IMR-90 (cell line): ENCODE measurements at regions not wholly inside any gene's neighbourhood (a gene's known extent, or its start where the extent isn't known, plus 50 kb on each side); places are given as distances from the start of the nearest gene placed in this dataset.

ENCODE experiments used
- ATAC-seq: fragments of 200-7000 bp; cut with Tn5 transposase; 2 replicates; pipeline ENCODE4 v1.9.1; 2020; ENCODE audit warnings: low read depth, mild to moderate bottlenecking, moderate library complexity
- BruUV-seq: library from RNA; stranded (reverse); fragments of 400-500 nt; replicated peaks from 2 replicates; lab custom pipeline; 2021; lab: Mats Ljungman, UMichigan
- CTCF ChIA-PET: fragments of 300-600 bp; formaldehyde crosslinking; extraction: SDS; loops from one replicate; lab custom pipeline; 2021; ENCODE audit warnings: antibody characterized with exemption; lab: Yijun Ruan, JAX
- POLR2A ChIA-PET: fragments of 300-600 bp; sonication (Branson Sonifier 250); formaldehyde crosslinking; loops from one replicate; lab custom pipeline; 2022; ENCODE audit warnings: antibody characterized with exemption; ENCODE audit not compliant: unreplicated experiment; lab: Charles Lee
- DNase-seq: peaks from one replicate; pipeline ENCODE4 v3.0.0; 2013
- H2AFZ ChIP-seq: replicated peaks from 2 replicates; pipeline ENCODE3; 2013; ENCODE audit warnings: low read length, mild to moderate bottlenecking; ENCODE audit not compliant: poor library complexity
- H2AK5ac ChIP-seq: 2 replicates; pipeline ENCODE4 v1.6.1; 2013; ENCODE audit warnings: low read depth, low read length, inconsistent platforms
- H2AK9ac ChIP-seq: replicated peaks from 2 replicates; pipeline ENCODE3; 2013; ENCODE audit warnings: mild to moderate bottlenecking, low read depth, low read length, moderate library complexity; ENCODE audit not compliant: poor library complexity
- H2BK120ac ChIP-seq: 2 replicates; pipeline ENCODE4 v1.6.1; 2013; ENCODE audit warnings: low read depth, low read length, inconsistent platforms
- H2BK15ac ChIP-seq: 3 replicates; pipeline ENCODE4 v1.6.1; 2013; ENCODE audit warnings: low read depth, low read length, inconsistent platforms
- H2BK20ac ChIP-seq: 2 replicates; pipeline ENCODE4 v1.6.1; 2013; ENCODE audit warnings: low read depth, mild to moderate bottlenecking, inconsistent platforms, low read length, moderate library complexity
- H2BK5ac ChIP-seq: 2 replicates; pipeline ENCODE4 v1.6.1; 2013; ENCODE audit warnings: mild to moderate bottlenecking, low read depth, low read length, inconsistent platforms; ENCODE audit not compliant: poor library complexity, severe bottlenecking
- H3K14ac ChIP-seq: replicated peaks from 2 replicates; pipeline ENCODE4 v1.6.1; 2013; ENCODE audit warnings: low read depth, low read length, inconsistent platforms
- H3K18ac ChIP-seq: 2 replicates; pipeline ENCODE4 v1.6.1; 2013; ENCODE audit warnings: low read depth, low read length, control low read depth
- H3K23ac ChIP-seq: 2 replicates; pipeline ENCODE4 v1.6.1; 2013; ENCODE audit warnings: low read depth, low read length, inconsistent platforms
- H3K27ac ChIP-seq: 2 replicates; pipeline ENCODE4 v1.5.1; 2013; ENCODE audit warnings: mild to moderate bottlenecking, control low read depth, low read length; ENCODE audit not compliant: insufficient read depth
- H3K27me3 ChIP-seq: 2 replicates; pipeline ENCODE4 v1.6.1; 2013; ENCODE audit warnings: low read length; ENCODE audit not compliant: control insufficient read depth, insufficient read depth
- H3K36me3 ChIP-seq: 2 replicates; pipeline ENCODE4 v1.6.1; 2013; ENCODE audit warnings: low read length, mixed read lengths; ENCODE audit not compliant: control insufficient read depth, insufficient read depth
- H3K4ac ChIP-seq: 2 replicates; pipeline ENCODE4 v1.6.1; 2013; ENCODE audit warnings: low read depth, low read length, inconsistent platforms
- H3K4me1 ChIP-seq: 2 replicates; pipeline ENCODE4 v1.6.1; 2013; ENCODE audit warnings: low read length, mixed read lengths; ENCODE audit not compliant: control insufficient read depth, insufficient read depth
- H3K4me2 ChIP-seq: 2 replicates; pipeline ENCODE4 v1.6.1; 2013; ENCODE audit warnings: low read depth, mild to moderate bottlenecking, control low read depth, low read length, moderate library complexity
- H3K4me3 ChIP-seq: 2 replicates; pipeline ENCODE4 v1.5.1; 2013; ENCODE audit warnings: low read depth, mild to moderate bottlenecking, control low read depth, low read length, moderate library complexity; ENCODE audit not compliant: insufficient read depth
- H3K56ac ChIP-seq: 2 replicates; pipeline ENCODE4 v1.6.1; 2013; ENCODE audit warnings: low read length, inconsistent platforms; ENCODE audit not compliant: insufficient read depth; ENCODE audit errors: extremely low read depth
- H3K79me1 ChIP-seq, 2 experiments: 2 replicates each; pipeline ENCODE4 v1.6.1; 2013; ENCODE audit warnings: low read length in 2 of 2, inconsistent platforms in 1 of 2, low read depth in 1 of 2
- H3K9ac ChIP-seq: 2 replicates; pipeline ENCODE4 v1.6.1; 2013; ENCODE audit warnings: low read depth, low read length, control low read depth
- H3K9me1 ChIP-seq: 2 replicates; pipeline ENCODE4 v1.6.1; 2013; ENCODE audit warnings: low read length, inconsistent platforms; ENCODE audit not compliant: insufficient read depth
- H3K9me3 ChIP-seq: 2 replicates; pipeline ENCODE4 v1.6.1; 2013; ENCODE audit warnings: low read length; ENCODE audit not compliant: control insufficient read depth, insufficient read depth
- H4K20me1 ChIP-seq: 2 replicates; pipeline ENCODE4 v1.6.1; 2013; ENCODE audit warnings: low read length, inconsistent platforms; ENCODE audit not compliant: insufficient read depth
- H4K5ac ChIP-seq: 2 replicates; pipeline ENCODE4 v1.6.1; 2013; ENCODE audit warnings: mild to moderate bottlenecking, low read depth, low read length, control low read depth
- H4K8ac ChIP-seq, 2 experiments: 2 replicates each; pipeline ENCODE4 v1.6.1; 2013; ENCODE audit warnings: low read depth in 2 of 2, low read length in 2 of 2, control low read depth in 1 of 2, inconsistent platforms in 1 of 2
- H4K91ac ChIP-seq: 2 replicates; pipeline ENCODE4 v1.6.1; 2013; ENCODE audit warnings: low read depth, low read length, inconsistent platforms; ENCODE audit not compliant: insufficient read depth
- BHLHE40 ChIP-seq: fragments of 150-350 bp; IDR thresholded peaks from 2 replicates; pipeline ENCODE4 v1.6.1; 2016; ENCODE audit warnings: mild to moderate bottlenecking, low read depth, low read length
- CEBPB ChIP-seq: IDR thresholded peaks from 2 replicates; pipeline ENCODE4 v1.6.1; 2012; ENCODE audit warnings: low read depth, low read length, improper control_type of control experiment
- CHD1 ChIP-seq: IDR thresholded peaks from 2 replicates; pipeline ENCODE4 v1.6.1; 2012; ENCODE audit warnings: low read depth, low read length, improper control_type of control experiment
- CTCF ChIP-seq: conservative IDR thresholded peaks from 2 replicates; pipeline ENCODE4 v1.5.1; 2012; ENCODE audit warnings: mild to moderate bottlenecking, low read depth, low read length, improper control_type of control experiment
- ELK1 ChIP-seq: fragments of 150-350 bp; IDR thresholded peaks from 2 replicates; pipeline ENCODE4 v1.6.1; 2016; ENCODE audit warnings: low read depth, mild to moderate bottlenecking, low read length, moderate library complexity, borderline replicate concordance
- FOS ChIP-seq: fragments of 150-350 bp; IDR thresholded peaks from 2 replicates; pipeline ENCODE4 v1.6.1; 2016; ENCODE audit warnings: low read depth, low read length
- MAFK ChIP-seq: IDR thresholded peaks from 2 replicates; pipeline ENCODE4 v1.6.1; 2012; ENCODE audit warnings: low read depth, low read length, improper control_type of control experiment
- MAZ ChIP-seq: IDR thresholded peaks from 2 replicates; pipeline ENCODE4 v1.6.1; 2012; ENCODE audit warnings: low read depth, mild to moderate bottlenecking, low read length, improper control_type of control experiment, moderate library complexity, borderline replicate concordance
- MXI1 ChIP-seq: IDR thresholded peaks from 2 replicates; pipeline ENCODE4 v1.6.1; 2012; ENCODE audit warnings: low read depth, mild to moderate bottlenecking, low read length, moderate library complexity, borderline replicate concordance
- NFE2L2 ChIP-seq: fragments of 150-350 bp; IDR thresholded peaks from 2 replicates; pipeline ENCODE4 v1.6.1; 2016; ENCODE audit warnings: low read depth, mild to moderate bottlenecking, low read length
- POLR2A ChIP-seq: IDR thresholded peaks from 2 replicates; pipeline ENCODE4 v1.6.1; 2012; ENCODE audit warnings: mild to moderate bottlenecking, low read depth, low read length
- RAD21 ChIP-seq: IDR thresholded peaks from 2 replicates; pipeline ENCODE4 v1.6.1; 2012; ENCODE audit warnings: low read length, improper control_type of control experiment
- RCOR1 ChIP-seq: IDR thresholded peaks from 2 replicates; pipeline ENCODE4 v1.6.1; 2012; ENCODE audit warnings: mild to moderate bottlenecking, low read length, improper control_type of control experiment; ENCODE audit not compliant: insufficient replicate concordance
- RFX5 ChIP-seq: IDR thresholded peaks from 2 replicates; pipeline ENCODE4 v1.8.0; 2012; ENCODE audit warnings: low read depth, mild to moderate bottlenecking, low read length, moderate library complexity
- SMC3 ChIP-seq: fragments of 150-350 bp; IDR thresholded peaks from 2 replicates; pipeline ENCODE4 v1.6.1; 2016; ENCODE audit warnings: low read depth, mild to moderate bottlenecking, antibody characterized with exemption, low read length, moderate library complexity
- USF2 ChIP-seq: fragments of 150-350 bp; IDR thresholded peaks from 2 replicates; pipeline ENCODE4 v1.6.1; 2017; ENCODE audit warnings: mild to moderate bottlenecking, antibody characterized with exemption, low read length, low read depth
- WGBS, 2 experiments: methylation state at CpG; one replicate each; pipeline versions ENCODE4 v1.1.5 to v1.1.7; 2013; ENCODE audit warnings: missing lambda C conversion rate in 2 of 2; ENCODE audit not compliant: insufficient read length in 1 of 2; ENCODE audit errors: extremely low coverage in 2 of 2; 5-methylcytosine and 5-hydroxymethylcytosine counted together
- dilution Hi-C: fragments of 300-500 bp; cut with HindIII; formaldehyde crosslinking; loops from one replicate; pipeline ENCODE4 v1.14.3; 2018; ENCODE audit warnings: low sequenced_read_pairs; ENCODE audit not compliant: unreplicated experiment
- in situ Hi-C: fragments of 300-500 bp; cut with MboI; formaldehyde crosslinking; loops from 3 replicates; pipeline ENCODE4 v1.14.3; 2019; ENCODE audit warnings: low sequenced_read_pairs, inconsistent platforms, mixed read lengths
- intact Hi-C: fragments of 100-400 bp; cut with micrococcal nuclease; formaldehyde crosslinking; loops from 2 replicates; pipeline ENCODE4 v1.10.0; 2022

GRCh38 chr11:26134053-26134452, 197.9 kb upstream of the ANO3 start:
- H3K4me1 ChIP-seq: no peaks in the 10 kb centered on the region
- intact Hi-C loops: no loop called here
- in situ Hi-C loops: no loop called here

More at GRCh38 chr11:26134053-26134452, 197.9 kb upstream of the ANO3 start:
- no peak overlapping the region for H3K4me3 ChIP-seq
- DNase-seq (no peak), ATAC-seq (no peak)
- no peaks in the 10 kb centered on the region for H4K20me1 ChIP-seq
- H4K8ac ChIP-seq: no peak overlapping the region
- H3K27ac ChIP-seq: no peak overlapping the region
- H3K18ac ChIP-seq: no peak overlapping the region
- no CpG with 5 or more reads among the region's 1 CpG for WGBS, 2 experiments
- H3K36me3 ChIP-seq: no peaks in the 10 kb centered on the region
- no peak overlapping the region for H2BK5ac ChIP-seq
- H2AK9ac ChIP-seq: no peak overlapping the region
- H3K23ac ChIP-seq: no peak overlapping the region
- no peak overlapping the region for H2BK15ac ChIP-seq
- no peaks in the 10 kb centered on the region for H3K9me3 ChIP-seq
- H3K27me3 ChIP-seq: no peaks in the 10 kb centered on the region
- no peak overlapping the region for H2BK20ac ChIP-seq
- H4K5ac ChIP-seq: no peak overlapping the region
- no peak overlapping the region for H3K56ac ChIP-seq
- dilution Hi-C loops: no loop called here
- H3K79me1 ChIP-seq: no peaks in the 10 kb centered on the region
- BruUV-seq: no TSS peak
- no peak overlapping the region for H2AK5ac ChIP-seq
- H3K9me1 ChIP-seq: no peaks in the 10 kb centered on the region
- H3K14ac ChIP-seq: no peak overlapping the region
- H3K4me2 ChIP-seq: no peak overlapping the region
- TF ChIP-seq MXI1 (no peak), SMC3 (no peak), MAZ (no peak), FOS (no peak), BHLHE40 (no peak), CEBPB (no peak), POLR2A (no peak), USF2 (no peak), NFE2L2 (no peak), RFX5 (no peak), RCOR1 (no peak), RAD21 (no peak), CHD1 (no peak), CTCF (no peak), ELK1 (no peak), MAFK (no peak)
- no peak overlapping the region for H2BK120ac ChIP-seq
- H3K4ac ChIP-seq: no peak overlapping the region
- no peak overlapping the region for H3K9ac ChIP-seq
- no peak overlapping the region for H2AFZ ChIP-seq
- H4K91ac ChIP-seq: no peak overlapping the region
- ChIA-PET CTCF (interaction anchor here (1.8 kb wide), 1 partner anchor 152 kb away, joined by 11 read pairs; no protein-coding TSS in a partner anchor), POLR2A (no interaction called here)
